Psoas muscle (tissue), 7 donors: ENCODE measurements at regions not wholly inside any gene's neighbourhood (a gene's known extent, or its start where the extent isn't known, plus 50 kb on each side); places are given as distances from the start of the nearest gene placed in this dataset.
A peak's percentile ranks its signal among the peaks of the same experiment; 100 is the strongest.

Experiments used
- ATAC-seq, 4 donors: fragments of 200-7000 bp; cut with Tn5 transposase; one replicate each; pipeline ENCODE4 v1.9.1; 2020; ENCODE audit warnings: moderate library complexity in 3 of 4, mild to moderate bottlenecking in 2 of 4
- DNase-seq, 2 donors: peaks; one replicate each; pipeline ENCODE4 v3.0.0-alpha.2; 2020
- H3K27ac ChIP-seq: fragments of 200-600 bp; one replicate; pipeline ENCODE4 v1.8.0; 2022
- H3K27me3 ChIP-seq, 3 donors: fragments of 200-600 bp in 1 of 3; one replicate each; pipeline versions ENCODE4 v1.6.1 to v1.8.0; 2013 to 2022; ENCODE audit warnings: low read length in 2 of 3, mild to moderate bottlenecking in 2 of 3, moderate library complexity in 1 of 3; ENCODE audit not compliant: insufficient read depth in 3 of 3
- H3K36me3 ChIP-seq, 2 donors: fragments of 200-600 bp in 1 of 2; one replicate each; pipeline versions ENCODE4 v1.6.1 to v1.8.0; 2013 to 2022; ENCODE audit warnings: low read depth in 1 of 2, mild to moderate bottlenecking in 1 of 2, moderate library complexity in 1 of 2; ENCODE audit not compliant: insufficient read depth in 1 of 2
- H3K4me1 ChIP-seq: fragments of 200-600 bp; one replicate; pipeline ENCODE4 v1.8.0; 2022
- H3K4me3 ChIP-seq: fragments of 200-600 bp; one replicate; pipeline ENCODE4 v1.8.0; 2022; ENCODE audit warnings: mild to moderate bottlenecking
- H3K9me3 ChIP-seq: fragments of 200-600 bp; one replicate; pipeline ENCODE4 v1.8.0; 2022
- CTCF ChIP-seq: fragments of 200-600 bp; IDR thresholded peaks from one replicate; pipeline ENCODE4 v1.8.0; 2022; ENCODE audit warnings: antibody characterized with exemption
- WGBS, 3 donors: extraction: QIAGEN DNeasy Blood & Tissue Kit; methylation state at CpG; one replicate each; pipeline versions ENCODE4 v1.1.6 to v1.1.7; 2013; 5-methylcytosine and 5-hydroxymethylcytosine counted together
- intact Hi-C, 2 donors: fragments of 100-400 bp; cut with DNase I; formaldehyde crosslinking; loops; one replicate each; pipeline versions ENCODE4 v1.11.0 to v1.14.2; 2022
- donor health status: healthy with polysubstance abuse.
- donor health status: DM: no; HTN: no; CAD: no; lungs with moderate emphysema.
- donor health status: Bipolar disorder and iron deficiency.
- donor health status: healthy.
- donor health status: DM: yes; HTN: yes; CAD: no.
- donor health status: DM: no; HTN: no; CAD: no.
- donor health status: DM: yes; HTN: yes; CAD: no.

DNA sequence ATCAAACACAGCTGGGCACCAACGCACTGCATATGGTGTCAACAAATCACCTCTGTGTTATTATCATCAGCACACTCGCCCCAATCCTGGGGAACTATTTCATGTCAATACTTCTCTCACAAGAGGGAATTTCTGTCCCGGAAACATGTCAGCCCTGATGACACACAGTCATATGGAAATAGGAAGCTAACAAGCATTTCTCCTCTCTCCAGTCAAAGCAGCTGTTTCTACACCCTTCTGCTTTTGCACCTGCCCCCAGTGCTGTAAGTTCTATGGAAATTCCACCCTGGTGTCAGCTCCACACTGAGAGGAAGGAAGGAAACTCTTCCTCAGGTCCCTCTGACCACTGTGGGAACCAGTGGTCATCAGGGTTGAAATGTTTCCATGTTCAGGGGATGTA is 447.6 kb upstream of the ID2 start:
- TF ChIP-seq CTCF, result no peak
- H3K4me1 ChIP-seq, result peaks cover 5% of the 10 kb centered on the region
- no peaks in the 10 kb centered on the region for H3K36me3 ChIP-seq
- H3K4me3 ChIP-seq, result no peak overlapping the region
- intact Hi-C loops, result no loop called here
- peak in 2 of 4 donors; percentile 12 to 19 for ATAC-seq
- WGBS, 3 donors, result 71 to 84% (median 81%) methylated on average over 3 of the region's 3 CpGs
- no peaks in the 10 kb centered on the region for H3K9me3 ChIP-seq
- H3K27ac ChIP-seq, result no peak overlapping the region
- H3K27me3 ChIP-seq, result no peaks in the 10 kb centered on the region
- DNase-seq, result no peak

- Histone ChIP-seq H3K9me3 (no peaks in the 10 kb centered on the region), H3K36me3 (no peaks in the 10 kb centered on the region), H3K27ac (no peak overlapping the region), H3K27me3 (no peaks in the 10 kb centered on the region), H3K4me1 (peaks cover 5% of the 10 kb centered on the region), H3K4me3 (no peak overlapping the region)
- TF ChIP-seq CTCF, result no peak
- no peak for DNase-seq
- 14 to 51% (median 44%) methylated on average over 13 of the region's 13 CpGs for WGBS, 3 donors
- intact Hi-C loops, result no loop called here
- ATAC-seq, result peak; percentile 40 to 80 (median 54)
These were observed 447.0 kb upstream of the ID2 start for GRCh38 chr2:8234757-8235374.

- Histone ChIP-seq H3K9me3 (no peaks in the 10 kb centered on the region), H3K4me3 (no peak overlapping the region), H3K36me3 (no peaks in the 10 kb centered on the region), H3K27ac (no peak overlapping the region), H3K4me1 (peaks cover 3% of the 10 kb centered on the region), H3K27me3 (no peaks in the 10 kb centered on the region)
- TF ChIP-seq CTCF, result no peak
- DNase-seq (no peak), ATAC-seq (no peak)
- WGBS, 3 donors, result 89 to 100% (median 97%) methylated on average over 1 of the region's 1 CpG
- intact Hi-C loops, result no loop called here
These were observed 446.4 kb upstream of the ID2 start for GRCh38 chr2:8235419-8235818.

GRCh38 chr2:8236391-8236790 is 445.5 kb upstream of the ID2 start:
- ATAC-seq, result no peak
- Histone ChIP-seq H3K27ac (no peak overlapping the region), H3K4me1 (peaks cover 3% of the 10 kb centered on the region), H3K4me3 (no peak overlapping the region), H3K9me3 (no peaks in the 10 kb centered on the region), H3K27me3 (no peaks in the 10 kb centered on the region), H3K36me3 (no peaks in the 10 kb centered on the region)
- intact Hi-C loops, result no loop called here
- no peak for DNase-seq
- whole genome bisulfite sequencing, 3 donors, result 85 to 95% (median 88%) methylated on average over 2 of the region's 2 CpGs
- no peak for TF ChIP-seq CTCF
